Left renal pelvis (tissue), 4 donors: ENCODE measurements at regions not wholly inside any gene's neighbourhood (a gene's known extent, or its start where the extent isn't known, plus 50 kb on each side); places are given as distances from the start of the nearest gene placed in this dataset.

Source experiments
- DNase-seq, 4 donors: peaks; one replicate each; pipeline ENCODE4 v3.0.0-alpha.2; 2013; ENCODE audit warnings: low read depth in 4 of 4, low spot score in 3 of 4

DNA sequence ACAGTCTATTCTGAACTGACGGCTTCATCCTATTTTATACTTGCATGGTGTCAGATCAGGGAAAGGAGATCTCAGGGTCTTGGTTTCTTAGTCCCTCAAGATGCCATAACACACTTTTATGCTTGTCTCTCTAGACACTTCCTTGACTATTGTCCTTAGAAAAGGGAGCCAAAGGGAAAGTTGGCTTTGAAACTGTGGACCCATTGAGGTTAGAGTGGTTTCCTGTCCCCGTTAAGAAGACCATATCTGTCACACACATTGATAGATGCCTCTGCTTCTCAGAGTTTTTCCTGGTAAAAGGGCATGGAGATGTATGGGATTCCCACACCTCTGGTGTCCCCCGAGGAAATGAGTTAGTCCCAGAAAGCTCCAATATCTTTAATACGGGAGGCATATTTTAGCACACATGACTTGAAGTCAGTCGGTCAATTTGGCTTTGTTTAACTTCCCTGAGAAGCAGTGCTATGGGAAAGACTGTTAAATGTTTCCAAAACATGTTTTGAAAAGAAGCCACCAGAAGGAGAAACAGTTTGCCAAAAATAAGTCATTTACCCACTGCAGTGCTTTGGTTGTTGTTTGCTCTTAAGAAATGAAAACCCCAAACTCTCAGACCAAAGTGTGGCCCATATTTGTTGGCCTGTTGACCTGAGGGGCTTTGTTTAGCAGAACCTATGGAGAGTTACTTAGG lies 133.4 kb upstream of the CXCR4 start:
- DNase-seq: no peak

GRCh38 chr2:136250131-136250530 lies 132.2 kb upstream of the CXCR4 start:
- DNase-seq: no peak

DNA sequence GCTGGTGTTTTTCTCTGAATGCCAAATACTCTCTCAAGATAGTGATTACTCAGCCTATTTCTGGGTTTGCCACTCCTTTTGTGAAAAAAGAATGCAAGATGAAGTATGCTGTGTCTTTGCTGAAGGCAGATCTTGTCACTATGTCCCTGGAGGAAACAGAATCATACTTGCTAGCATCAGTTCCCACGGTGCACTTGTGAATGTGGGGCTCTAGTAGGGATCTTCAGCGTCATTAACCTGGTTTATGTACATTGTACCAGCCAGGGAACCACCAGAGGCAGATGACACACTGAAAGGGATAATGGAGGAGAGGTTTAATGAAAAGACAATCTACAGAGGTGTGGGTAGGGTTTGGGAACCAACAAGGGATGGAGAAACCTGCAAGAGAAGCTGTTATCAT lies 131.0 kb upstream of the CXCR4 start:
- DNase-seq: no peak

DNA sequence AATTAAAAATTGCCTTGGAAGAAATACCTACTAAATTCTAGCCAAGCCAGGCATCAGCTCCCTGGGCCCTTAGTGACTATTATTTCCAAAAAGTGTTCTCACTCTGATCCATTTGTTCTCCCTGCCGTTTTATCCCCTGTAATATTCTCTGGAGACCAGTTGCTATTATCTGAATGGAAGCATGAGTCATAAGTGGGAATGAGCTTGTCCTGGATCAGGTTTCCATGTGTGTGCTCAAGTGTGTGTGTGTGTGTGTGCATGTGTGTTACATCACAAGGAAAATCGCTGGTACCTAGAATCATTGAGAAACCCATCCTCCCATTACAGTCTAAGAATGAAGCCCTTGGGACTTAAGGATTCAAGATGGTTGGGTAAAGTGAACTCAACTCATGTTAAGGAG lies 130.3 kb upstream of the CXCR4 start:
- DNase-seq: no peak

GRCh38 chr2:136247204-136247950 lies 129.4 kb upstream of the CXCR4 start:
- DNase-seq: no peak

DNA sequence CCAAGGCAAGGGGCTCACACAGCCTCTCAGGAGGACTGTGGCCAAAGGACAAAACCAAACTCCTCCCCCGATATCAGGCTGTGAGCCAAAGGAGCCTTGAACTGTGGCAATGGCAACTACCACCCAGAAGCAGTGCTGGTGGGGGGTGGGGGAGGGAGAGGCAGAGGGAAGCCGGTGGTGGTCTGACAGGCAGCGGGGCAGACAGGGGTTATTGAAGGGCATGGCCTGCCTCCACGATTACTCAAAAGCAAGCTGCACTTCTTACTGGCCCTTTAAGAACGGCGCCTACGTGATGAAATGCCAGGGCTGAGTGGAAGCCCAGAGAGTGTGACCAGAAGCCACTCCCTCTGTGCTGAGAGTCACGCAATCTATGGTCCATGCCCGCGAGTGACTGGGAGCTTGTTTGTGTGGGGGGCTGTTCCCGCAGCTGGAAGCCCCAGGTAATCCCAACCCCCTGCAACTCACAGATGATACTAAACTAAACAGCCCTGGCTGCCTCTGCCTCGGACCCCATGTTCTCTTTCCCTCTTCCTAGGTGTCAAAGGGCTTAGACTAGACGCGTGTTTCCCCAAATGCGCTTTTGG lies 128.2 kb upstream of the CXCR4 start:
- peak; percentile 29 to 60 (median 42) for DNase-seq

DNA sequence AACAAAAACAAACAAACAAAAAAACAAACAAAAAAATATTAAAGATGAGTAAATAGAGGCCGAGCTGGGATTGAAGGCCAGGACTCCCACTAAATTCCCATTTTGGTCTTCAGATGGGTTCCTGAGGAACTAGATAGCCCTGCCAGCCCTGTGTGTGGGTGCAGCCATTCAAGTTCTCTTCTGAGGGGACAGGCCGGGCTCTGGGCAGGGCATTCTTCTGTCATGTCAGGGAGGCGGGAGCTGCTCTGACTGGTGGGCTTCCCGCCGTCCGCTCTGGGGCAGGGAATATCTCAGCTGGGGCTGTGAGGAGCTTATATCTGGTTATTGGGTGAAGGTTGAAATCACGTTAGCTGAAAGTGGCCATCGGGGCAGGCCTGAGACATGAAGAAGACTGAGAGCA lies 127.3 kb upstream of the CXCR4 start:
- no peak for DNase-seq

GRCh38 chr2:136244536-136244885 lies 126.6 kb upstream of the CXCR4 start:
- no peak for DNase-seq

GRCh38 chr2:136243638-136244535 lies 125.9 kb upstream of the CXCR4 start:
- no peak for DNase-seq

GRCh38 chr2:136242687-136243277 lies 124.8 kb upstream of the CXCR4 start:
- no peak for DNase-seq

- no peak for DNase-seq
Measured at GRCh38 chr2:136242100-136242499, 124.2 kb upstream of the CXCR4 start.

- no peak for DNase-seq
Measured at GRCh38 chr2:136239079-136239685, 121.2 kb upstream of the CXCR4 start.

DNA sequence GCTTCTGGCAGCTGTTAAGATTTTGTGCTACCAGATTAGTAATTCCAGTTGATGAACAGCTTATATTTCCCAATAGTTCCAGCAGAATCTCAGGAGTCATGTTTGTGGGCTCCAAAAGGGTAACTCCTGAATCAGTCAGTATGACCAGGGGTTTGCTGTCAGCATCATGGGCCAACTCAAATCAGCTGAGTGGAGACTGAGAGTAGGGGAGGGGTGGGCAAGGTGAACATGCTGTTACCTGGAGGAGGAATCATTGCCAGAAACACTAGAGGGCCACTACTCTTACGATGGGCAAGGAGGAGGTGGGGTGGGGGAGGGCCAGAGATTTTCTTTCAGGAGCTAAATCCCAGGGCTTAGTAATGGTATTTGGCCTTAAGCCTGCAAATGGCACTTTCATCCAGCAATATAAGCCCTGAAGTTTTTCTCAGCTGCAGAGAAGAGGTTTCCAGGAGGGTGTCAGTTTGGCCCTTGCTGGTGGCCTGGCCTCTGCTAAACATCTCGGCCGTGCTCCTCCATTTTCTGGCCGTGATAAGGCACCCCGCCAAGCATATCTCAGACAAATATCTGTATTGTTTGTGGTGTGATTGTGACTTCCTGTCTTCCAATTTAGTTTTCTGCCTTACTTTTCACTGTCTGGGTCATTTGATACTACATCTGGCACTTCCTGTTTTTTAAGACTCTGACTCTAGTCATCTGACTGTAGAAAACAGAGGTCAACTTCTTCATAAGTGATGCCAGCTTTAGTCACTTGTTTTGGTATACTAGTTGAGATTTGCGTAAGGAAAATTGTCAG lies 120.5 kb upstream of the CXCR4 start:
- no peak for DNase-seq

DNA sequence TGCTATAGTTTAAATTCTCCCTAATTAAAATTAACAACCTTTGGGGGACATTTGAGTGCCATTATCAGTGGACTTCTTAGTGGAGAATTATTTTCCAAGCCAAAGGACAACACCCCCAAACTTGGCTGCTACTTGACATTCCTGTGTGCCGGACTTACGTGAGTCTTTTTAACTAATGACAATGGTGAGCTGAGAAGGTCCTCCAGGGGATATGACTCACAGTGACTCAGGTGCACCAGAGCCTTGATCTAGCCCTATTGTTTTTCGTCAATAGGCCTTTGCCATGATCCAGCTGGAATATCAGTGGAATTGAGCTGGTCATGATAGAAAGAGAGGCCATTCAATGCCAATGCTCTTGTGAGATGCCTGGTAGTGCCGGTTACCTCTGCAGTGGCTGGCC lies 118.1 kb upstream of the CXCR4 start:
- DNase-seq: no peak

- DNase-seq: no peak
Measured at GRCh38 chr2:136235546-136235945, 117.6 kb upstream of the CXCR4 start.

DNA sequence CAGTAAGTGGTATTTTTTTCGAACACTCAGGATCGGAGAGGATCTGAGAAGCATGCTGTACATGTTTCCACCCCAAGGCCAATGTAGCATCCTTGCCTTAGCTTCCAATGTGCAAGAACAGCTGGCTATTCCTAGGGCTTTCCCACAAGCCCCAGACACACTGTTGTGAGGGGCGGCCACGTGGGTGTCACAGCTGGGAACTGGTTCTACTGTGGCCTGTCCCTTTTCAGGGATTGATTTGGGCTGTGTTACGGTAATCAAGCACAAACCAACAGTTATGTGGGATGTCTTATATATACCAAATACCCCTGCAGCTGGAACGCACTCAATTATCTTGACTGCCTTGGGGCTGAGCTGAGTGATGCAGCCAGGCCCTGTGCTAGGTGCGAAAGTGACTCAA lies 116.3 kb upstream of the CXCR4 start:
- DNase-seq: no peak

DNA sequence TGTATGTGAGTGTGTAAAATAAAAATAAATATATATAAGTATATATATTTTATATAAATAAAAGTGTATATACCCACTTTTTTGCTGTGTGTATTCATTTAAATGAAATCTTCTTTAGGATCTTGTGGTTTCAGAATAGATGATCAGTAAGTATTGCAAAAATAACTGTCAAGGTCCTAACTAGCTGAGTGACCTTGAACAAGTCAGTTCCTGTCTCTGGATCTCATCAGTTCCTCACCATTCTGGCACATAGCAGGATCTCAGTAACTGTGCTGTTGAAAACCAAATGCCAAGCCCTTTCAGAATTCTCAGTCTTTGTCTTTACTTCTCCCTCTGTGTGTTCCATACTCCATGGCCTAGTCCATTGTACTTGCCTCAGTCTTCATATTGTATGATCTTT lies 115.3 kb upstream of the CXCR4 start:
- DNase-seq: no peak

- DNase-seq: no peak
Measured at GRCh38 chr2:136232456-136233172, 114.7 kb upstream of the CXCR4 start.

DNA sequence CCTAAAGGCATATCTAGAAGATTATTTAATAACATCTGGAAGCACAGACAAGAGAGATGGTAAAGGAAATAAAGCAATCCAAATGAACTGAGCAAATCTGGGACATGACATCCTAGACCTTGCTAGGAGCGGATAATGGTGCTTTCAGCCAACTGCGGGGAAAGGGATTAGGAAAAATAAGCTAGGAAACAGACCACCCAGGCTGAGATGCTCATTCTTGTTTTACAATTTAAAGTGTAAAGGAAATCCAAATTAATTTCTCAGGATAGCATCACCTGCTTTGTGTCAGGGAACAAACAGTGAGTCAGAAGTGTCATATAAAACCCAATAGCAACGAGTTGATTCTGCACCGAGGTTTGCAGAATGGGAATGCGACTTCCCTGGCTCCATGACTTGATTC lies 112.5 kb upstream of the CXCR4 start:
- DNase-seq: no peak
